NOMO-1 (cell line): ENCODE measurements at regions not wholly inside any gene's neighbourhood (a gene's known extent, or its start where the extent isn't known, plus 50 kb on each side); places are given as distances from the start of the nearest gene placed in this dataset.
"Not testable (repeated sequence)": the region's sequence is repeated elsewhere in the genome, so short reads cannot be mapped to it uniquely, and the experiment has no call there.

Experiments used
- DNase-seq, 2 experiments: peaks; one replicate each; lab custom pipeline; 2025; ENCODE audit not compliant: unreplicated experiment in 2 of 2; lab: John Stamatoyannopoulos, UW

DNA sequence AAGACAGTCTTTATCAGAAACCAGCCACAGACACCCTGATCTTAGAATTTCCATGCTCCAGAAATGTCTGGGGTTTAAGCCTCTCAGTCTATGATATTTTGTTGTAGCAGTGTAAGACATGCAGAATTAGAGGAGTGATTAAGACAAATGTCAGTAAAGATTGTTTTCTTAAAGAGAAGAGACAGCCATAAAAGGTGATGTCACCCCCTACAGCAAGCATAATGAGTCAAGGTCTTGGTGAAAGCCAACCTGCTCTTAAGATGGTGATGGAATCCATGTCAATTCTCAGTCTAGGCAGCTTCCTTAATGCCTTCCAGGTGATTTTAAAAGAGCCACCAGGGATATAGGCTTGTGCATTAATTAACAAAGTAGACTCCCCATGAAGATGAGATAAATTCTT lies 849.9 kb upstream of the EPHA7 start:
- DNase-seq = no peak

GRCh38 chr6:94260765-94261164 lies 841.4 kb upstream of the EPHA7 start:
- DNase-seq = no peak

DNA sequence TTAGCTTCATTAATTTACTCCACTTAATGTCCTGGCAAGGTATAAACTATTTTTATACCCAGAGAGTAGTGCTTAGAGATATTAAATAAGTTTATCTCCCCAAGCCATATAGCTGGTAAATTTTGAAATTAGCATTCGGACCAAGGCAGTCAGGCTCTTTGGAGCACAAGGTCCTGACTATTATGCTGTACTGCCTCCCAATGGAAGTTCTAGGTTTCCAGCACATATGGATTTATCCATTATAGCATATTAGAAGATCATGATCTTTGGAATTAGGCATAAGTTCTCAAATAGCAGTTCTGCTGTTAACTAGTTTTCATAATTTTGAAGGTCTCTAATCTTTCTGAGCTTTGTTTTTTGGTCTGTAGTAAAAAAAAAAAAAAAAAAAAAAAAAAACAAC lies 835.3 kb upstream of the EPHA7 start:
- no peak for DNase-seq

DNA sequence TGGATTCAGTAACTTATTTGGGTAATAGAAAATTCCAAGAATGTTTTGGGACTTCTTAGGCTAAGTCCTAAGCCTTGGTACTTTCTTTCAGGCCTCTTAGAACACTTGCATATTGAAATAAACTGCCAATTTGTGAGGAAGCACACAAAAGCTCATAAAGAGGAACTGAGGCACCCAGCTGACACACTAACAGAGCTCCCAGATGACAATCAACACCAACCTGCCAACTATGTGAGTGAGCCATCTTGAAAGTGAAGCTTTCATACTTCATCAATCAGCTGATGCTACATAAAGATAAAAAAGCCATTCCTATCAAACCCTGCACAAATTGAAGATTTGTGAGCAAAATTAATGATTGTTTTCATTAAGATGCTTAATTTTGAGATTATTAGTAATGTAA lies 832.5 kb upstream of the EPHA7 start:
- DNase-seq = no peak

DNA sequence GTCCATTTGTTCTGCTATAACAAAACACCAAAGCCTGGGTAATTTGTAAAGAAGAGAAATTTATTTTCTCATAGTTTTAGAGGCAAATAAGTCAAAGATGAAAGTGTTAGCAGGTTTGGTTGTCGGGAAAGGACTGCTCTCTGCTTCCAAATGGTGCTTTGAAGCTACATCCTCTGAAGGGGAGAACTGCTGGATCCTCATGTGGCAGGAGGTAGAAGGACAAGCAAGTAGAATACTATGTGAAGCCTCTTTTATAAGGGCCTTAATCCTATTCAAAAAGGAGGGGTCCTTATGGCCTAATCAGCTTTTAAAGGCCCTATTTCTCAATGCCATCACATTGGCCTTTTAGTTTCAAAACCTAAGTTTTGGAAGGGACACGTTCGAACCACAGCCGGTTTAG lies 826.0 kb upstream of the EPHA7 start:
- no peak for DNase-seq

GRCh38 chr6:94238868-94239267 lies 819.5 kb upstream of the EPHA7 start:
- no peak for DNase-seq

GRCh38 chr6:94227741-94228140 lies 808.4 kb upstream of the EPHA7 start:
- no peak for DNase-seq

DNA sequence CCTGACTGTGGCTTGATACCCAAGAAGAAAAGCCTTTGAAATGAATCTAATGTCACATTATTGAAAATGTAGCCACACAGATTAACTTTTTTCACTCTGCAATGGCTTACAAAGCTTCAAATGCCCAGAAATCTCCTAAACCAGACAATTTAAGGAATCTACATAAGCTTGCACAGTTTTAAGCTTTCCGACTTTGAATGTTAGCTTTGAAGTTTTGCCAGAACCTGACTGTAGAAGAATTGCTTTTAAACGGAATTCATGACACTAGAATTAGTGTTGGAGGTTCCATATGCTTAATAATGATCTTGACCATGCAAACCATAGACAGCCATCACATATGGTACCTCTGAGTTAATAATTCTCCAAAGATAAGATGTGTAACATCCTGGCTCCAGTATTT lies 798.5 kb upstream of the EPHA7 start:
- no peak for DNase-seq

GRCh38 chr6:94215552-94215951 lies 796.2 kb upstream of the EPHA7 start:
- no peak for DNase-seq

DNA sequence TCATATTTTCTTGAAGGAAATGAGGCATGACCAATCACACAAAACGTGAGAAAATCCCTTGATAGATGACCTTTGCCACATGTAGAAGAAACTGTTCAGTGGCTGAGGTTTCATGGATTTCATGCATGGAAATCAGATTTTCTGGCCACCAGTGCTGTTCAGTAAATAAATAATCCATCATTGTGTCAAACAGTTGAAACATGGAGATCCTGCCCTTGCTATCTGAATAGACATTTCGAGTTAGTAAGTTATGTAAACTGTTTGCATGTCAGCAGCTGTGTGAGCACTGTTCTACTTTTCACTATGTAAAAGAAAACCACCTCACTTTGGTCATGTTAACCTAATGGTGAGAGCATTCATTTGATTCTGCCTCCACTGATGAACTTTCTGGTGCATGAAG lies 793.9 kb upstream of the EPHA7 start:
- DNase-seq = no peak

- DNase-seq = no peak
Measured at GRCh38 chr6:94196891-94197290, 777.5 kb upstream of the EPHA7 start.

- no peak for DNase-seq
Measured at GRCh38 chr6:94190030-94190429, 770.7 kb upstream of the EPHA7 start.

DNA sequence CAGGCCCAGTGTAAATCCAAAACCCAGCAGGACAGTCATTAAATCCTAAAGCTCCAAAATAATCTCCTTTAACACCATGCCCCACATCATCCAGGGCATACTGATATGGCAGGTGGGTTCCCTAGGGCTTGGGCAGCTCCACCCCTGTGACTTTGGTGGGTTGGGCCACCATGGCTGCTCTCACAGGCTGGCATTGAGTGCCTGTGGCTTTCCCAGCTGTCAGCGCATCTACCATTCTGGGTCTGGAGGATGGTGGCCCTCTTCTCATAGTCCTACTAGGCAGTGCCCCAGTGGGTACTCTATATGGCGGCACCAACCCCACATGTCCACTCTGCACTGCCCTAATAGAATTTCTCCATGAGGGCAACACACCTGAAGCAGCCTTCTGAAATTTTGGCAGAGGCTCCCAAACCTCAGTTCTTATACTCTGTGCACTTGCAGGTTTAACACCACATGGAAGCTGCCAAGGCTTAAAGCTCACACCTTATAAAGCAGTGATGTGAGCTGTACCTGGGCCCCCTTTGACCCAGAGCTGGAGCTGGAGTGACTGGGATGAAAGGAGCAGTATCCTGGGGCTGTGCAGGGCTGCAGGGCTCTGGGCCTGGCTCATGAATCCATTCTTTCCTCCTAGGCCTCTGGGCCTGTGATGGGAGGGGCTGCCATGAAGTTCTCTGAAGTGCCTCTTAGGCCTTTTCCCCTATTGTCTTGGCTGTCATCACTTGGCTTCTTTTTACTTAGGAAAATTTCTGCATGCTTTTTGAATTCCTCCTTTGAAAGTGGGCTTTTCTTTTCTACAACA lies 765.5 kb upstream of the EPHA7 start:
- no peak for DNase-seq

GRCh38 chr6:94177429-94177828 lies 758.1 kb upstream of the EPHA7 start:
- no peak for DNase-seq

DNA sequence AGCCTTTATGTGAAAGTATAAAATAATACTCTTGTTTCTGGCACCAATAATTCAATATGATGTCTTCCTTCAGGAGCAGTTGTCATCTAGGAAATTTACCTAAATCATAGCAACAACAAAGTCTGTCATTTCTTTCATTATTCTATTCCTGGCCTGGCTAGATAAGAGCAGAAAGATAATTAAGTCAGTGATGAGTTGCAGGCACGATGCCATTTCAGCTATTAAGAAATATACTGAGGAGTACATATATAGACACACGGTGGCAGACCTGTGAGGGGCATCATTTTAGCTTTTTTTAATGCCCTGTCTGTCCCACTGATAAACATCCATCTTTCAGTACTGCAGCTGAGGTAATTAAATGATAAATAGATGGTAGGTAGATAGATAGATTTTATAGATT lies 756.1 kb upstream of the EPHA7 start:
- DNase-seq = no peak

GRCh38 chr6:94163877-94164276 lies 744.5 kb upstream of the EPHA7 start:
- DNase-seq = no peak

GRCh38 chr6:94150886-94151285 lies 731.5 kb upstream of the EPHA7 start:
- no peak for DNase-seq

GRCh38 chr6:94144807-94145206 lies 725.4 kb upstream of the EPHA7 start:
- DNase-seq = no peak

- DNase-seq = not testable (repeated sequence)
Measured at GRCh38 chr6:94137178-94137577, 717.8 kb upstream of the EPHA7 start.

- no peak for DNase-seq
Measured at GRCh38 chr6:94133106-94133505, 713.7 kb upstream of the EPHA7 start.

- DNase-seq = no peak
Measured at GRCh38 chr6:94131271-94131670, 711.9 kb upstream of the EPHA7 start.

DNA sequence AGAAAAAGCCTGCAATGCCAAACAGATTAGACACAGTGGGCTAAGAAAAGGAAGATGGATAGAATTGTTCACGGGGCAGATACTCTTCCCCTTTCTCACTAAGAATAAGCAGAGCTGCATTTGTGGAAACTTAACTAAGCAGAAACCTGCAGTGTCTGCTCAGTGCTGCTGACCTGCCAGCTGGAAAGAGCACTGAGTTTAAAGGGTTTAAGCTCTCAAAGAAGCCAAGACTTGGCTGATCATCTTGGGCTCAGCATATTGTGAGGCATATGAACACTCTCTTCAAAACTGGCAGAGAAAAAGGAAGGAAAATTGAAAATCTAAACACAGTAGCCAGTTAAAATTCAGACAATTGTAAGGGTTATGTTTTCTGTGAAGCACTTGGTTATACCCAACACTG lies 711.1 kb upstream of the EPHA7 start:
- DNase-seq = no peak

- no peak for DNase-seq
Measured at GRCh38 chr6:94129926-94130325, 710.6 kb upstream of the EPHA7 start.
